Adrenal gland (tissue), 5 donors: ENCODE measurements at regions not wholly inside any gene's neighbourhood (a gene's known extent, or its start where the extent isn't known, plus 50 kb on each side); places are given as distances from the start of the nearest gene placed in this dataset.

Experiments
- POLR2A ChIP-seq, 2 donors: fragments of 450-650 bp; IDR thresholded peaks; one replicate each; pipeline ENCODE4 v1.6.1; 2017; ENCODE audit warnings: antibody characterized with exemption in 2 of 2, mild to moderate bottlenecking in 2 of 2, moderate library complexity in 1 of 2
- TF ChIP-seq, protein P1 (sequence below), 6 experiments: fragments of 450-650 bp in 4 of 6; fragments of 200-600 bp in 2 of 6; sonication (generic) in 1 of 6; IDR thresholded peaks; 1 replicate in 5 of 6; 2 replicates in 1 of 6; pipeline versions ENCODE4 v1.5.1 to v1.8.0; 2016 to 2021; ENCODE audit warnings: antibody characterized with exemption in 6 of 6, mild to moderate bottlenecking in 2 of 6, moderate library complexity in 1 of 6
- donor health status: DM: no; HTN: no; CAD: no.

GRCh38 chr20:1844325-1845162 lies 50.7 kb upstream of the SIRPA start:
- TF ChIP-seq, protein P1, sequence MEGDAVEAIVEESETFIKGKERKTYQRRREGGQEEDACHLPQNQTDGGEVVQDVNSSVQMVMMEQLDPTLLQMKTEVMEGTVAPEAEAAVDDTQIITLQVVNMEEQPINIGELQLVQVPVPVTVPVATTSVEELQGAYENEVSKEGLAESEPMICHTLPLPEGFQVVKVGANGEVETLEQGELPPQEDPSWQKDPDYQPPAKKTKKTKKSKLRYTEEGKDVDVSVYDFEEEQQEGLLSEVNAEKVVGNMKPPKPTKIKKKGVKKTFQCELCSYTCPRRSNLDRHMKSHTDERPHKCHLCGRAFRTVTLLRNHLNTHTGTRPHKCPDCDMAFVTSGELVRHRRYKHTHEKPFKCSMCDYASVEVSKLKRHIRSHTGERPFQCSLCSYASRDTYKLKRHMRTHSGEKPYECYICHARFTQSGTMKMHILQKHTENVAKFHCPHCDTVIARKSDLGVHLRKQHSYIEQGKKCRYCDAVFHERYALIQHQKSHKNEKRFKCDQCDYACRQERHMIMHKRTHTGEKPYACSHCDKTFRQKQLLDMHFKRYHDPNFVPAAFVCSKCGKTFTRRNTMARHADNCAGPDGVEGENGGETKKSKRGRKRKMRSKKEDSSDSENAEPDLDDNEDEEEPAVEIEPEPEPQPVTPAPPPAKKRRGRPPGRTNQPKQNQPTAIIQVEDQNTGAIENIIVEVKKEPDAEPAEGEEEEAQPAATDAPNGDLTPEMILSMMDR (IDR thresholded peaks at IDR 0.05): no peak
- no peak for TF ChIP-seq POLR2A (IDR thresholded peaks at IDR 0.05)
